ENCODE measurements at regions not wholly inside any gene's neighbourhood (a gene's known extent, or its start where the extent isn't known, plus 50 kb on each side); places are given as distances from the start of the nearest gene placed in this dataset.
A peak's percentile ranks its signal among the peaks of the same experiment; 100 is the strongest.

GRCh38 chr5:60226128-60226527, 332.6 kb upstream of the PDE4D start:
- intact Hi-C loops (cut with DNase I; ENCODE audit: low total_unique reads): no loop called here
- TF ChIP-seq POLR2AphosphoS5 (IDR thresholded peaks at IDR 0.05) (no peak), POLR2A (IDR thresholded peaks at IDR 0.05) (no peak), CTCF (IDR thresholded peaks at IDR 0.05 in 8 of 11, conservative IDR thresholded peaks at IDR 0.05 in 3 of 11) (no peak)
- H3K27me3 ChIP-seq (replicated peaks in 1 of 7): no peaks in the 10 kb centered on the region
- DNase-seq: no peak
- H3K4me3 ChIP-seq: no peak overlapping the region
- no peaks in the 10 kb centered on the region for H3K36me3 ChIP-seq
- no peaks in the 10 kb centered on the region for H3K9me3 ChIP-seq
- no peak overlapping the region for H3K27ac ChIP-seq
- H3K4me1 ChIP-seq: no peaks in the 10 kb centered on the region

- intact Hi-C loops (cut with DNase I; ENCODE audit: low total_unique reads): no loop called here
- no peaks in the 10 kb centered on the region for H3K36me3 ChIP-seq
- no peak overlapping the region for H3K27ac ChIP-seq
- no peaks in the 10 kb centered on the region for H3K4me1 ChIP-seq
- H3K27me3 ChIP-seq (replicated peaks in 1 of 7): no peaks in the 10 kb centered on the region
- WGBS, 5 donors: 75 to 94% (median 89%) methylated on average over 3 of the region's 3 CpGs
- H3K9me3 ChIP-seq: no peaks in the 10 kb centered on the region
- no peak for DNase-seq
- no peak overlapping the region for H3K4me3 ChIP-seq
- TF ChIP-seq POLR2AphosphoS5 (IDR thresholded peaks at IDR 0.05) (no peak), POLR2A (IDR thresholded peaks at IDR 0.05) (no peak), CTCF (IDR thresholded peaks at IDR 0.05 in 8 of 11, conservative IDR thresholded peaks at IDR 0.05 in 3 of 11) (no peak)
Measured at GRCh38 chr5:60223342-60223741, 329.8 kb upstream of the PDE4D start.

- no peaks in the 10 kb centered on the region for H3K27me3 ChIP-seq (replicated peaks in 1 of 7)
- H3K4me3 ChIP-seq: no peak overlapping the region
- intact Hi-C loops (cut with DNase I; ENCODE audit: low total_unique reads): no loop called here
- H3K9me3 ChIP-seq: peaks cover 0 to 7% (median 0%) of the 10 kb centered on the region in 8 donors
- no peak for TF ChIP-seq POLR2A (IDR thresholded peaks at IDR 0.05)
- no peak for TF ChIP-seq CTCF (IDR thresholded peaks at IDR 0.05 in 8 of 11, conservative IDR thresholded peaks at IDR 0.05 in 3 of 11)
- no peak for TF ChIP-seq POLR2AphosphoS5 (IDR thresholded peaks at IDR 0.05)
- 76 to 87% (median 80%) methylated on average over 1 of the region's 1 CpG for WGBS, 5 donors
- peak overlapping the region in 2 of 8 donors; percentile 1 to 32 for H3K27ac ChIP-seq
- DNase-seq: no peak
- no peaks in the 10 kb centered on the region for H3K4me1 ChIP-seq
- no peaks in the 10 kb centered on the region for H3K36me3 ChIP-seq
Measured at GRCh38 chr5:60219921-60220320, 326.4 kb upstream of the PDE4D start.

DNA sequence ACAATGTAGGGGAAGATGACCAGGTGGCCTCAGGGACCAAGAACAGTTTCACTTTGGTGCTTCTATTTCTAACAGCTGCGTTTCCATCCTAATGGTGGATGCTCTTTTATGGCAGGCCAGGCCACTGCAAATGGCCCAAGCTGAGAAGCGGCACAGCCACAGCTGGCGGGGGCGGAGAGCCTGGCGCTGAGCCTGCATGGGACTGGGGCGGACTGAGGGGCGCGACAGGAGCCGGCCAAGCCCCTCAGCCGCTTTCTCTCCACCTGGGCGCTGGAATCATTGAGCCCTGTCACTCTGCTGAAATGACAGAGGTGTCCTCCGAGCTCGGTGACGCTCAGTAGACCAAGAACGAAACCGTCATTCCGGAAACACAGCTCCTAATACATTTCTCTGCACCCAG, 317.3 kb upstream of the PDE4D start:
- Histone ChIP-seq H3K27ac (peak overlapping the region in 1 of 8 donors; percentile 70), H3K4me3 (no peak overlapping the region), H3K36me3 (no peaks in the 10 kb centered on the region), H3K9me3 (peaks cover 0 to under 1% (median 0%) of the 10 kb centered on the region in 8 donors), H3K27me3 (replicated peaks in 1 of 7) (no peaks in the 10 kb centered on the region), H3K4me1 (peaks cover 0 to 16% (median 2%) of the 10 kb centered on the region in 6 donors)
- no peak for TF ChIP-seq POLR2AphosphoS5 (IDR thresholded peaks at IDR 0.05)
- no peak for TF ChIP-seq CTCF (IDR thresholded peaks at IDR 0.05 in 8 of 11, conservative IDR thresholded peaks at IDR 0.05 in 3 of 11)
- TF ChIP-seq POLR2A (IDR thresholded peaks at IDR 0.05): no peak
- intact Hi-C loops (cut with DNase I; ENCODE audit: low total_unique reads): no loop called here
- DNase-seq: peak; percentile 80
- 83 to 94% (median 84%) methylated on average over 14 to 17 of the region's 17 CpGs for WGBS, 5 donors

Data from spleen (tissue), 11 donors.